ENCODE measurements at regions not wholly inside any gene's neighbourhood (a gene's known extent, or its start where the extent isn't known, plus 50 kb on each side); places are given as distances from the start of the nearest gene placed in this dataset.

GRCh38 chr1:99123936-99124335, 119.3 kb upstream of the PLPPR5 start:
- TF ChIP-seq CREM (IDR thresholded peaks at IDR 0.05; ENCODE audit: low read depth) (no peak), CTCF (IDR thresholded peaks at IDR 0.05 in 2 of 3, conservative IDR thresholded peaks at IDR 0.05 in 1 of 3; ENCODE audit: control insufficient read depth in 2 of 3, extremely low read depth in 1 of 3, insufficient read depth in 1 of 3, low read depth in 3 of 3, low read length in 3 of 3) (no peak), HDAC6 (IDR thresholded peaks at IDR 0.05; ENCODE audit: unreplicated experiment) (no peak), EZH2 (IDR thresholded peaks at IDR 0.05; ENCODE audit: borderline replicate concordance, control insufficient read depth, low read depth, low read length) (no peak), ZNF384 (IDR thresholded peaks at IDR 0.05; ENCODE audit: borderline replicate concordance, low read depth, low read length) (no peak), BHLHE40 (IDR thresholded peaks at IDR 0.05; ENCODE audit: borderline replicate concordance in 1 of 2, low read depth in 2 of 2, low read length in 1 of 2) (no peak), ZSCAN29 (IDR thresholded peaks at IDR 0.05) (no peak), RAD21 (IDR thresholded peaks at IDR 0.05; ENCODE audit: insufficient read depth, low read depth, low read length) (no peak), ZBTB40 (IDR thresholded peaks at IDR 0.05; ENCODE audit: borderline replicate concordance) (no peak), NFYB (IDR thresholded peaks at IDR 0.05; ENCODE audit: insufficient read depth, low read depth, low read length) (no peak), RCOR1 (conservative IDR thresholded peaks at IDR 0.05; ENCODE audit: low read depth, low read length) (no peak), POLR2AphosphoS2 (IDR thresholded peaks at IDR 0.05; ENCODE audit: low read depth, low read length) (no peak), NFIC (IDR thresholded peaks at IDR 0.05; ENCODE audit: low read depth, low read length) (no peak)

Data from GM12878 (cell line).